B cell (primary cell): ENCODE measurements at regions not wholly inside any gene's neighbourhood (a gene's known extent, or its start where the extent isn't known, plus 50 kb on each side); places are given as distances from the start of the nearest gene placed in this dataset.
"Not testable (repeated sequence)": the region's sequence is repeated elsewhere in the genome, so short reads cannot be mapped to it uniquely, and the experiment has no call there.

Experiments
- ATAC-seq: fragments of 200-7000 bp; cut with Tn5 transposase; one replicate; pipeline ENCODE4 v1.10.0; 2021; ENCODE audit warnings: low read depth, mild to moderate bottlenecking, moderate number of reproducible peaks, moderate library complexity
- CTCF ChIA-PET: fragments of 350-600 bp; sonication (Branson Sonifier 250); formaldehyde crosslinking; loops from one replicate; lab custom pipeline; 2021; ENCODE audit warnings: antibody characterized with exemption, inconsistent platforms; lab: Charles Lee
- POLR2A ChIA-PET: fragments of 350-600 bp; sonication (Branson Sonifier 250); formaldehyde crosslinking; loops from one replicate; lab custom pipeline; 2021; ENCODE audit warnings: antibody characterized with exemption; lab: Charles Lee
- DNase-seq: peaks from one replicate; pipeline ENCODE4 v3.0.0; 2013
- H2AFZ ChIP-seq: 2 replicates; pipeline ENCODE4 v1.6.1; 2012; ENCODE audit warnings: mild to moderate bottlenecking, low read depth, low read length; ENCODE audit not compliant: insufficient read depth, poor library complexity, severe bottlenecking
- H3K27ac ChIP-seq, 2 donors: 1 replicate in 1 of 2; 2 replicates in 1 of 2; pipeline ENCODE4 v1.5.1; 2012 to 2013; ENCODE audit warnings: low read length in 2 of 2, mild to moderate bottlenecking in 2 of 2, moderate library complexity in 1 of 2
- H3K27me3 ChIP-seq, 4 experiments: fragments of 200-600 bp in 1 of 4; sonication (generic) in 1 of 4; replicated peaks in 1 of 4; 1 replicate in 2 of 4; 2 replicates in 2 of 4; pipeline versions ENCODE4 v1.6.1 to v1.7.0; 2013 to 2016; ENCODE audit warnings: low read length in 3 of 4, mild to moderate bottlenecking in 2 of 4, mixed read lengths in 1 of 4, moderate library complexity in 1 of 4; ENCODE audit not compliant: insufficient read depth in 4 of 4, control insufficient read depth in 3 of 4; ENCODE audit errors: control extremely low read depth in 1 of 4
- H3K36me3 ChIP-seq, 2 experiments: replicated peaks in 1 of 2; 1 replicate in 1 of 2; 2 replicates in 1 of 2; pipeline versions ENCODE4 v1.6.1 to v1.7.1; 2013; ENCODE audit warnings: low read length in 1 of 2; ENCODE audit not compliant: insufficient read depth in 2 of 2, control insufficient read depth in 1 of 2; ENCODE audit errors: control extremely low read depth in 1 of 2, extremely low read depth in 1 of 2
- H3K4me1 ChIP-seq, 2 donors: fragments of 200-600 bp in 1 of 2; sonication (generic) in 1 of 2; 1 replicate in 1 of 2; 2 replicates in 1 of 2; pipeline versions ENCODE4 v1.5.1 to v1.6.1; 2013 to 2017; ENCODE audit warnings: low read length in 2 of 2; ENCODE audit not compliant: control insufficient read depth in 2 of 2, insufficient read depth in 2 of 2
- H3K4me2 ChIP-seq: replicated peaks from 2 replicates; pipeline ENCODE3; 2012; ENCODE audit warnings: mild to moderate bottlenecking, low read depth, low read length; ENCODE audit not compliant: poor library complexity, severe bottlenecking
- H3K4me3 ChIP-seq, 5 experiments: fragments of 200-600 bp in 1 of 5; sonication (generic) in 1 of 5; 1 replicate in 3 of 5; 2 replicates in 2 of 5; pipeline versions ENCODE4 v1.5.1 to v1.7.0; 2011 to 2016; ENCODE audit warnings: low read length in 4 of 5, mild to moderate bottlenecking in 4 of 5, low read depth in 2 of 5, control low read depth in 1 of 5, moderate library complexity in 1 of 5; ENCODE audit not compliant: insufficient read depth in 1 of 5; ENCODE audit errors: control extremely low read depth in 1 of 5, extremely low read depth in 1 of 5
- H3K79me2 ChIP-seq: fragments of 200-600 bp; sonication (generic); one replicate; pipeline ENCODE4 v1.6.0; 2016; ENCODE audit warnings: low read length; ENCODE audit not compliant: control insufficient read depth, insufficient read depth
- H3K9ac ChIP-seq: fragments of 200-600 bp; sonication (generic); 2 replicates; pipeline ENCODE4 v1.6.1; 2017; ENCODE audit warnings: mild to moderate bottlenecking, low read length, moderate library complexity
- H3K9me3 ChIP-seq, 3 donors: one replicate each; pipeline versions ENCODE4 v1.6.1 to v1.7.1; 2013; ENCODE audit warnings: low read length in 2 of 3; ENCODE audit not compliant: control insufficient read depth in 2 of 3, insufficient read depth in 1 of 3; ENCODE audit errors: control extremely low read depth in 1 of 3
- H4K20me1 ChIP-seq: 2 replicates; pipeline ENCODE4 v1.6.0; 2012; ENCODE audit warnings: mild to moderate bottlenecking, low read length; ENCODE audit not compliant: insufficient read depth, control insufficient read depth, poor library complexity, severe bottlenecking
- H3K27ac Mint-ChIP-seq: one replicate; pipeline ENCODE4 v1.8.0; 2021; ENCODE audit warnings: mixed read lengths
- H3K27me3 Mint-ChIP-seq: one replicate; pipeline ENCODE4 v1.8.0; 2021; ENCODE audit warnings: mixed read lengths
- H3K4me1 Mint-ChIP-seq: one replicate; pipeline ENCODE4 v1.8.0; 2021; ENCODE audit warnings: mixed read lengths
- H3K4me3 Mint-ChIP-seq: one replicate; pipeline ENCODE4 v1.8.0; 2021; ENCODE audit warnings: mixed read lengths
- H3K9me3 Mint-ChIP-seq: one replicate; pipeline ENCODE4 v1.8.0; 2022; ENCODE audit warnings: mixed read lengths; ENCODE audit not compliant: insufficient read depth
- EZH2 ChIP-seq: IDR thresholded peaks from 2 replicates; pipeline ENCODE4 v1.6.1; 2012; ENCODE audit warnings: borderline replicate concordance, low read depth, mild to moderate bottlenecking, moderate library complexity, low read length; ENCODE audit not compliant: insufficient read depth, poor library complexity, severe bottlenecking
- WGBS: methylation state at CpG from one replicate; pipeline ENCODE4 v1.1.5; 2013; ENCODE audit warnings: missing lambda C conversion rate; ENCODE audit not compliant: insufficient coverage; 5-methylcytosine and 5-hydroxymethylcytosine counted together
- intact Hi-C: fragments of 100-400 bp; cut with micrococcal nuclease; formaldehyde crosslinking; loops from one replicate; pipeline ENCODE4 v1.10.0; 2022
- TF ChIP-seq, protein P1 (sequence below): fragments of 200-600 bp; IDR thresholded peaks from one replicate; pipeline ENCODE4 v1.8.0; 2022; ENCODE audit warnings: antibody characterized with exemption, mild to moderate bottlenecking

DNA sequence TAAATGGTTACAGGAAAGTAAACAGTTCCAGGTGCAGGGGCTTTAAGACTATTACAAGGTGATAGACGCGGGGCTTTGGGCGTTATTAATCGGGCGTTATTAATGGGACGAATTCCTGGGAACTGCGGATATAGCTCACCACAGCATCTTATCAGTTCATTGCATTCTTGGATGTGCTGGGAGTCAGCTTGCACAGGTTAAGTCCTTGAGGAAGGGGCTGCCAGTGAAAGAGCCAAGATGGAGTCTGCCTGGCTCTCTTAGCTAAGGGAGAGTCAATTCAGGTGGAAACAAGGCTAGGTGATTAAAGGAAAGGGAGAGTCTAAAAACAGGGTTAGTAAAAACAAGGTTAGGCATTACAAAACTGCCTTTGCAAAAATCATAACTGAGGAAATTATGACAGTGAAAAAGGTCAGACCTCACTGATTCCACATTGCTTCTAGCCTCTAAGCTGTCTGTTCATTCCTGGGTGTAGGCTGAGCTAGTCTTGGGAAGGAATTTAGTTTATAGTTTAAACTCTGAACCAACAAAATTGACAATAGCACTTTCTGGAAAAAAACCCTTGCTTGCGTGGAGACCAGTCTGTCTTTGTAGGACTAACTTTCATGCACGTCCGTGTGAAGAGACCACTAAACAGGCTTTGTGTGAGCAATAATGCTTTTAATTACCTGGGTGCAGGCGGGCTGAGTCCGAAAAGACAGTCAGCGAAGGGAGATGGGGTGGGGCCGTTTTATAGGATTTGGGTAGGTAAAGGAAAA is 85.1 kb upstream of the MSH6 start:
- peak overlapping the region; percentile 37 for H3K4me2 ChIP-seq
- H3K4me1 ChIP-seq, result peaks cover 44 to 58% of the 10 kb centered on the region in 2 donors
- POLR2A ChIA-PET, result interaction anchor here (0.5 kb wide), 1 partner anchor 22 kb away, joined by 10 read pairs; no protein-coding TSS in a partner anchor
- peak overlapping the region in 1 of 2 donors; percentile 57 for H3K27ac ChIP-seq
- peak overlapping the region; percentile 3 for H3K9ac ChIP-seq
- H2AFZ ChIP-seq, H3K9me3 Mint-ChIP-seq, H4K20me1 ChIP-seq, H3K4me3 ChIP-seq, H3K27me3 Mint-ChIP-seq, H3K79me2 ChIP-seq, DNase-seq, CTCF ChIA-PET, ATAC-seq, H3K9me3 ChIP-seq, H3K36me3 ChIP-seq, H3K27me3 ChIP-seq: not testable (repeated sequence)
- Mint-ChIP-seq H3K4me3 (peak overlapping the region; percentile 57), H3K4me1 (peaks cover 69% of the 10 kb centered on the region), H3K27ac (peak overlapping the region; percentile 66)
- intact Hi-C loops, result loop anchor here (5.0 kb wide), 3 partner anchors 41 to 69 kb away; no protein-coding TSS in a partner anchor
- WGBS, result 68% methylated on average over 7 of the region's 14 CpGs

- Mint-ChIP-seq H3K9me3 (no peaks in the 10 kb centered on the region), H3K4me3 (peak overlapping the region; percentile 51), H3K4me1 (peaks cover 65% of the 10 kb centered on the region), H3K27ac (peak overlapping the region; percentile 66), H3K27me3 (no peaks in the 10 kb centered on the region)
- H3K9ac ChIP-seq, result peak overlapping the region; percentile 3
- H3K9me3 ChIP-seq, result no peaks in the 10 kb centered on the region
- POLR2A ChIA-PET, result interaction anchor here (0.5 to 0.6 kb wide), 2 partner anchors 23 to 52 kb away, joined by 3 to 10 read pairs; no protein-coding TSS in a partner anchor
- peaks cover 2% of the 10 kb centered on the region for H3K79me2 ChIP-seq
- peak; percentile 34 for ATAC-seq
- H3K4me2 ChIP-seq, result peak overlapping the region; percentile 37
- intact Hi-C loops, result loop anchor here (5.0 kb wide), 3 partner anchors 40 to 70 kb away; no protein-coding TSS in a partner anchor
- peak overlapping the region; percentile 20 to 57 for H3K27ac ChIP-seq
- no peaks in the 10 kb centered on the region for H3K36me3 ChIP-seq
- no peak for TF ChIP-seq EZH2
- TF ChIP-seq, protein P1, sequence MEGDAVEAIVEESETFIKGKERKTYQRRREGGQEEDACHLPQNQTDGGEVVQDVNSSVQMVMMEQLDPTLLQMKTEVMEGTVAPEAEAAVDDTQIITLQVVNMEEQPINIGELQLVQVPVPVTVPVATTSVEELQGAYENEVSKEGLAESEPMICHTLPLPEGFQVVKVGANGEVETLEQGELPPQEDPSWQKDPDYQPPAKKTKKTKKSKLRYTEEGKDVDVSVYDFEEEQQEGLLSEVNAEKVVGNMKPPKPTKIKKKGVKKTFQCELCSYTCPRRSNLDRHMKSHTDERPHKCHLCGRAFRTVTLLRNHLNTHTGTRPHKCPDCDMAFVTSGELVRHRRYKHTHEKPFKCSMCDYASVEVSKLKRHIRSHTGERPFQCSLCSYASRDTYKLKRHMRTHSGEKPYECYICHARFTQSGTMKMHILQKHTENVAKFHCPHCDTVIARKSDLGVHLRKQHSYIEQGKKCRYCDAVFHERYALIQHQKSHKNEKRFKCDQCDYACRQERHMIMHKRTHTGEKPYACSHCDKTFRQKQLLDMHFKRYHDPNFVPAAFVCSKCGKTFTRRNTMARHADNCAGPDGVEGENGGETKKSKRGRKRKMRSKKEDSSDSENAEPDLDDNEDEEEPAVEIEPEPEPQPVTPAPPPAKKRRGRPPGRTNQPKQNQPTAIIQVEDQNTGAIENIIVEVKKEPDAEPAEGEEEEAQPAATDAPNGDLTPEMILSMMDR, result no peak
- no peaks in the 10 kb centered on the region for H3K27me3 ChIP-seq
- H3K4me3 ChIP-seq, result no peak overlapping the region
- H4K20me1 ChIP-seq, result no peaks in the 10 kb centered on the region
- peak; percentile 55 for DNase-seq
- peak overlapping the region; percentile 16 for H2AFZ ChIP-seq
- 32% methylated on average over 6 of the region's 12 CpGs for WGBS
- CTCF ChIA-PET, result interaction anchor here (1.2 kb wide), 1 partner anchor 54 kb away, joined by 3 read pairs; no protein-coding TSS in a partner anchor
- peaks cover 41 to 58% of the 10 kb centered on the region in 2 donors for H3K4me1 ChIP-seq
Observed at GRCh38 chr2:47697000-47697601, 85.8 kb upstream of the MSH6 start.
